ENCODE measurements at regions not wholly inside any gene's neighbourhood (a gene's known extent, or its start where the extent isn't known, plus 50 kb on each side); places are given as distances from the start of the nearest gene placed in this dataset.
"Not testable (repeated sequence)": the region's sequence is repeated elsewhere in the genome, so short reads cannot be mapped to it uniquely, and the experiment has no call there.

DNA sequence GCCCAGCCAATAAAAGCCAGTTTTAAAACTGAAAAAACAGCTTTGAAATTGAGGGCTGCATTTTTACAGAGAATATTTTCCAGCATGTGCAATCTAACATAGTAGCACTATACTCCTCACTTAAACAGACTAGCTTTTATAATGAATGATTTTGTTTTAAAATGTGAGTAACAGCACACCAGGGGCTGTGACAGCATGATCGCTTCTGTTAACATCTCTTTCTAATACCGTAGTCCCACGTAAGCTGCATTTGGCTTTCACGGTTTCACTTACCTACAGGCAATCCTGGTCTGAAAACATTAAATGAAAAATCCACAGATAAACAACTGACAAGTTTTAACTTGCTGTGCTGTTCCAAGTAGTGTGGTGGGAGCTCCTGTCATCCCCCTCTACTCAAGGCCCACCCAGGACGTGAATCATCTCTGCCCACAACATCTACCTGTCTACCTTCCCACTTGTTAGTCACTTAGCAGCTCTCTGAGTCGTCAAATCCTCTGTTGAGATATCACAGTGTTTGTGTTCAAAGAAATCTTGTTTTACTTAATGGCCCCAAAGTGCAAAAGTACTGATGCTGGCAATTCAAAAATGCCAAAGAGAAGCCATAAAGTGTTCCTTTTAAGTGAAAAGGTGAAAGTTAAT is 74.0 kb upstream of the THOC3 start:
- H3K4me1 ChIP-seq; DNase-seq (ENCODE audit: low spot score in 2 of 2); in situ Hi-C loops (cut with MboI; ENCODE audit: low sequenced_read_pairs); H3K36me3 ChIP-seq (replicated peaks); H3K9me3 ChIP-seq; H3K27me3 ChIP-seq (ENCODE audit: low read depth); H3K4me3 ChIP-seq: not testable (repeated sequence)

DNA sequence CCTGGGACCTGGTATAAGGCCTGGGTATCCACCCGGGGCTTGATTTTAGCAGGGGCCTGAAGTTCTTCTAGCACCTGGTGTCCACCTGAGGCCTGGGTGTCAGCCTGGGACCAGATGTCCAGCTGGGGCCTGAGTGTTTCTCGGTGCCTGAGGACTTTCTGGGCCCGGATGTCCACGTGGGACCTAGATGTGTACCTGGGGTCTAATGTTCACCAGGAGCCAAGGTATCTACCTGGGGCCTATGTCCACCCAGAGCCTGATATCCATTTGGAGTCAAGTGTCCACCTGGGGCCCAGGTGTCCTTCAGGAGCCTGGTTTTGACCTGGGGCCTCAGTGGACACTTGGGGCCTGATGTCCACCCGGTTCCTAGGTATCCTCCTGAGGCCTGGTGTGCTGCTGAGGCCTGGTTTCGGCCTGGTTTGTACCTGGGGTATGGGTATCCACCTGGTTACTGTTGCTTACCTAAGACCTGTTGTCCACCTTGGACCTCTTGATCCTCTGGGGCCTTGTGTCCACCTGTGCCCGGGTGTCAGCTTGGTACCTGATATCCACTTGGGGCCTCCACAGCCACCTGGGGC is 75.2 kb upstream of the THOC3 start:
- H3K36me3 ChIP-seq (replicated peaks); H3K9me3 ChIP-seq; H3K4me1 ChIP-seq; DNase-seq (ENCODE audit: low spot score in 2 of 2); H3K27me3 ChIP-seq (ENCODE audit: low read depth); H3K4me3 ChIP-seq; in situ Hi-C loops (cut with MboI; ENCODE audit: low sequenced_read_pairs): not testable (repeated sequence)

DNA sequence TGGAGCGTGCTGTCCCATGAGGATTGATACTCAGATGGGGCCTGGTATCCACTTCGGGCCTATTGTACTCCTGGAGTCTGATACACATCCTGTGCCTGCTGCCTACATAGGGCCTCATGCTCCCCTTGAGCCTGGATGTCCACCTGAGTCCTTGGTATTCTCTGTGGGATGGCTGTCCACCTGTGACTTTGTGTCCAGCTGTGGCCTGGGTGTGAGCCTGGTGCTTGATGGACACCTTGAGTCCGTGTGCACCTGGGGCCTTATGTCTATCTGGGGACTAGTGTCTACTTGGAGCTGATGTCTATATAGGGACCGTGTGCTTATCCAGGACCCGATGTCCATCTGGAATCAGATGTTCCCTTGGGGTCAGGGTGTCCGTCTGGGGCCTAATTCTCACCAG is 75.9 kb upstream of the THOC3 start:
- in situ Hi-C loops (cut with MboI; ENCODE audit: low sequenced_read_pairs) = not testable (repeated sequence)

GRCh38 chr5:176044431-176044830 is 76.3 kb upstream of the THOC3 start:
- H3K9me3 ChIP-seq; H3K4me1 ChIP-seq; H3K27me3 ChIP-seq (ENCODE audit: low read depth); DNase-seq (ENCODE audit: low spot score in 2 of 2); H3K4me3 ChIP-seq; H3K36me3 ChIP-seq (replicated peaks); in situ Hi-C loops (cut with MboI; ENCODE audit: low sequenced_read_pairs): not testable (repeated sequence)

More for the DNA sequence above, 75.9 kb upstream of the THOC3 start:
- H3K4me1 ChIP-seq; H3K27me3 ChIP-seq (ENCODE audit: low read depth); DNase-seq (ENCODE audit: low spot score in 2 of 2); H3K4me3 ChIP-seq; H3K36me3 ChIP-seq (replicated peaks); H3K9me3 ChIP-seq: not testable (repeated sequence)

GRCh38 chr5:176045442-176045841 is 77.3 kb upstream of the THOC3 start:
- in situ Hi-C loops (cut with MboI; ENCODE audit: low sequenced_read_pairs); H3K4me1 ChIP-seq; DNase-seq (ENCODE audit: low spot score in 2 of 2); H3K4me3 ChIP-seq; H3K36me3 ChIP-seq (replicated peaks); H3K9me3 ChIP-seq; H3K27me3 ChIP-seq (ENCODE audit: low read depth): not testable (repeated sequence)

DNA sequence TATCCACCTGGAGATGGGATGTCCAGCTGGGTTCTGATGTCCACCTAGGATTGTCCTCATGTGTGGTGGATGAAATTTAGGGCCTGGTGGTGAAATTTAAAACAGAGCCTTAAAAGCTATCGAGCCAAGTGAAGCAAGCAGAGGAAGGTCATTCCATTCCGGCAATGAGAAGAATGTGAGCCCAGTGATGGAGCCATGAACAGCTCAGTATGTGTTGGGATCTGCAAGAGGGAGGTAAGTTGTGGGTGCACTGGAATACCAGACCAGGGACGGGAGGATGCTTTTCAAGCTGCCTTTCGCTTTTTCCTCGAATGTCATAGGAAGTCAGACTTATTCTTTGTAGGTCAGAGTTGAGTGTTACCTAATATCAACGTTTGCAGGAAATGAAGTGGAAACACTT is 80.6 kb upstream of the THOC3 start:
- DNase-seq (ENCODE audit: low spot score in 2 of 2); in situ Hi-C loops (cut with MboI; ENCODE audit: low sequenced_read_pairs); H3K4me3 ChIP-seq; H3K36me3 ChIP-seq (replicated peaks); H3K27me3 ChIP-seq (ENCODE audit: low read depth); H3K4me1 ChIP-seq; H3K9me3 ChIP-seq: not testable (repeated sequence)

DNA sequence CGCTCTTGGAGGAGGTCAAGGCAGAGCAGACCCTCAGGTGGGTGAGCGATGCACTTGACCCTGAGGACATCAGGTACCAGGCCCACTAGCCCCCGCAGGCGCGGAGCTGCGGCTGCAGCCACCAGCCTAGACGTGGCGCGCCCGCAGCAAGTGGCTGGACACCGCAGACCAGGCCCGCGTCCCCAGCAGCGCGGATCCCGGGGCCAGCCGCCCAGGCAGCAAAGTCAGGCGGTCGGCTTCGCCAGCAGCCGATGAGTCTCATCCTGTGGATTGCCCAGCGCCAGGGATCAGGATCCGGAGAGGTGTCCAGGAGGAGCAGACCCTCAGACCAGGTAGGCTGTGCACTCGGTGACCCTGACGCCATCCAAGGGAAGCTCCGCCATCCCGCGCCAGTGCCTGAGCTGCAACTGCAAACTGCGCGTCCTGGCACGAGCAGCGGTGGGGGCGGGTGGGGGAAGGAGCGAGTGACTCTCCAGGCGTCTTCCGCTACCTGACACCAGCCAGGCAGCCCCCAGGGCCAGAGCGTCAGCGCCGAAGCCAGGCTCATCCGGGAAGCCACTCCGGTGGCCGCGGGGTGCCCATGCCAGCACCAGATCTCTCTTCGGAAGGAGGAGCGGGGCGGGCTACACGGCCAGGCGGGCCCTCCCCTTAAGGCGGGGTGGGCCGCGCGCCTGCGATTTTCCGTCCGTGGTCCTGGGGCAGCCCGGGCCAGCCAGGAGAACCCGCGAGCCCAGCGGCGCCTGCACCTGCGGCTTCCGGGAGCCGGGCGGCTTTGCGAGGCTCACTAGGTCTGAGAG is 92.6 kb upstream of the THOC3 start:
- in situ Hi-C loops (cut with MboI; ENCODE audit: low sequenced_read_pairs) = not testable (repeated sequence)

DNA sequence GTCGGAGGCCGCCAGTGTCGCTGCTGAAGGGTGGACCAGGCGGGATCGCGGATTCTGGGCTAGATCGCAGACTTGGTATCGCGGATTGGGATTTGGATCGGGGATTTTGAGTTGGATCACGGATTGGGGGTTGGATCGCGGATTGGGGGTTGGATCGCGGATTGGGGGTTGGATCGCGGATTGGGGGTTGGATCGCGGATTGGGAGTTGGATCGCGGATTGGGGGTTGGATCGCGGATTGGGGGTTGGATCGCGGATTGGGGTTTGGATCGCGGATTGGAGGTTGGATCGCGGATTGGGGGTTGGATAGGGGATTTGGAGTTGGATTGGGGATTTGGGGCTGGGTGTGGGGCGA is 93.1 kb upstream of the THOC3 start:
- in situ Hi-C loops (cut with MboI; ENCODE audit: low sequenced_read_pairs); DNase-seq (ENCODE audit: low spot score in 2 of 2); H3K27me3 ChIP-seq (ENCODE audit: low read depth): not testable (repeated sequence)

More for the DNA sequence above, 92.6 kb upstream of the THOC3 start:
- DNase-seq (ENCODE audit: low spot score in 2 of 2); H3K4me3 ChIP-seq; H3K9me3 ChIP-seq; H3K36me3 ChIP-seq (replicated peaks); H3K27me3 ChIP-seq (ENCODE audit: low read depth); H3K4me1 ChIP-seq: not testable (repeated sequence)

GRCh38 chr5:176061660-176062059 is 93.5 kb upstream of the THOC3 start:
- H3K36me3 ChIP-seq (replicated peaks); H3K4me1 ChIP-seq; DNase-seq (ENCODE audit: low spot score in 2 of 2); H3K27me3 ChIP-seq (ENCODE audit: low read depth); H3K4me3 ChIP-seq; in situ Hi-C loops (cut with MboI; ENCODE audit: low sequenced_read_pairs); H3K9me3 ChIP-seq: not testable (repeated sequence)

More for the DNA sequence above, 93.1 kb upstream of the THOC3 start:
- H3K4me3 ChIP-seq; H3K4me1 ChIP-seq; H3K9me3 ChIP-seq; H3K36me3 ChIP-seq (replicated peaks): not testable (repeated sequence)

DNA sequence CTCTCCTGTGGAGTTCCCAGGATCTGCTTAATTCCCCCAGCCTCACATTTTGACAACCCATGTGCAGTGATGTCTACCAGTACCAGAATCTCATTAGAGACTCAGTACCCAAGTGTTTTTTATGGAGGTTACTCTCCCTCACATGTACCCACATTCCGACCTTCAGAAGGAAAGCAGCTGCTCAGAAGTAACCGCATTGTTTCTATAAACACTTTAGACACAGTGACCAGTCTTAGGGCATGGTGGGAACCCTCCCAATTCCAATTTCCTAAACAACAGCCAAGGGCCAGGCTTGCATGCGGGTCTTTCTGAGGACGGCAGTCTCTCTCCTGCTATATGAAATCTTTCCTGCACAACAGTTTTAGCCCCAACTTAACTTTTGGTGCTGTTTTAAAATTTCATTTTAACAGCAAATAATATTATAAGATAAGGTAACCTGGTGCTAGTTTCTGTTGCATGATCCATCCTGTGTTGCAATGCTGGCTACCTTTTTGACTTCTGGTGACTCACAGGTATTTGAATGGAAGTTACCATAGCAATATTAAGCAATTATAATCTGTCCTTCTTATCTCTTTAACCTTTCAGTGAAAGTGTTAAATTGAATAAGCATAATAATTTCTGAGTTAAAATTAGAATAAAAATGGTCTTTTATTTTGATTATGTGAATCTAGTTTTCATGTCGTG is 98.3 kb upstream of the THOC3 start:
- H3K36me3 ChIP-seq (replicated peaks); H3K9me3 ChIP-seq; DNase-seq (ENCODE audit: low spot score in 2 of 2); in situ Hi-C loops (cut with MboI; ENCODE audit: low sequenced_read_pairs); H3K4me1 ChIP-seq; H3K27me3 ChIP-seq (ENCODE audit: low read depth); H3K4me3 ChIP-seq: not testable (repeated sequence)

DNA sequence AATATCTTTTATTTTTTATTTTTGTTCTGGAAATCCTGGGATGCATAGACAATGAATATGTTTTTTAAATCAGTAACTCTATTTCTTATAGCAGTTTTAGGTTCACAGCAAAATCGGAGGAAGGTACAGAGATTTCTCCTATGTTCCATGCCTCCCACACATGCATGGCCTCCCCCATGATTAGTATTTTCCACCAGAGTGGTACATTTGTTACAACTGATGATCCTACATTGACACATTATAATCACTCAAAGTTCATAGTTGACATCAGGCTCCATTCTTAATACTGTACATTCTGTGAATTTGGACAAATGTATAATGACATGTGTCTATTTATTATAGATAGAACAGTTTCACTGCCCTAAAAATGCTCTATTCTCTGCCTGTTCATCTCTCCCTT is 99.0 kb upstream of the THOC3 start:
- H3K4me3 ChIP-seq; in situ Hi-C loops (cut with MboI; ENCODE audit: low sequenced_read_pairs); H3K4me1 ChIP-seq: not testable (repeated sequence)

GRCh38 chr5:176067948-176068347 is 99.8 kb upstream of the THOC3 start:
- H3K4me1 ChIP-seq; H3K9me3 ChIP-seq; H3K4me3 ChIP-seq; in situ Hi-C loops (cut with MboI; ENCODE audit: low sequenced_read_pairs); H3K27me3 ChIP-seq (ENCODE audit: low read depth); H3K36me3 ChIP-seq (replicated peaks); DNase-seq (ENCODE audit: low spot score in 2 of 2): not testable (repeated sequence)

More for the DNA sequence above, 99.0 kb upstream of the THOC3 start:
- H3K9me3 ChIP-seq; H3K27me3 ChIP-seq (ENCODE audit: low read depth); DNase-seq (ENCODE audit: low spot score in 2 of 2); H3K36me3 ChIP-seq (replicated peaks): not testable (repeated sequence)

- H3K36me3 ChIP-seq (replicated peaks); H3K4me3 ChIP-seq; H3K9me3 ChIP-seq; H3K27me3 ChIP-seq (ENCODE audit: low read depth); in situ Hi-C loops (cut with MboI; ENCODE audit: low sequenced_read_pairs); DNase-seq (ENCODE audit: low spot score in 2 of 2); H3K4me1 ChIP-seq: not testable (repeated sequence)
Observed at GRCh38 chr5:176073996-176074571, 106.0 kb upstream of the THOC3 start.

DNA sequence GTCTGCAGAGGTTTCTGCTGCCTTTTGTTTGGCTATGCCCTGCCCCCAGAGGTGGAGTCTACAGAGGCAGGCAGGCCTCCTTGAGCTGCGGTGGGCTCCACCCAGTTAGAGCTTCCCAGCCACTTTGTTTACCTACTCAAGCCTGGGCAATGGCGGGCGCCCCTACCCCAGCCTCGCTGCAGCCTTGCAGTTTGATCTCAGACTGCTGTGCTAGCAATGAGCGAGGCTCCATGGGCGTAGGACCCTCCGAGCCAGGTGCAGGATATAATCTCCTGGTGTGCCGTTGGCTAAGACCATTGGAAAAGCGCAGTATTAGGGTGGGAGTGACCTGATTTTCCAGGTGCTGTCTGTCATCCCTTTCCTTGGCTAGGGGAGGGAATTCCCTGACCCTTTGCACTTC is 115.6 kb upstream of the THOC3 start:
- H3K9me3 ChIP-seq; H3K27me3 ChIP-seq (ENCODE audit: low read depth); H3K36me3 ChIP-seq (replicated peaks); H3K4me3 ChIP-seq; DNase-seq (ENCODE audit: low spot score in 2 of 2); in situ Hi-C loops (cut with MboI; ENCODE audit: low sequenced_read_pairs); H3K4me1 ChIP-seq: not testable (repeated sequence)
